Femur (tissue), 1 donor: ENCODE measurements at regions not wholly inside any gene's neighbourhood (a gene's known extent, or its start where the extent isn't known, plus 50 kb on each side); places are given as distances from the start of the nearest gene placed in this dataset.

Experiments
- DNase-seq: peaks from one replicate; pipeline ENCODE4 v3.0.0-alpha.2; 2017

- no peak for DNase-seq
These were observed 429.5 kb upstream of the ARID1B start for GRCh38 chr6:156347656-156348055.

GRCh38 chr6:156347246-156347645 lies 429.9 kb upstream of the ARID1B start:
- DNase-seq, result no peak

GRCh38 chr6:156345700-156346099 lies 431.5 kb upstream of the ARID1B start:
- no peak for DNase-seq

GRCh38 chr6:156344491-156344890 lies 432.7 kb upstream of the ARID1B start:
- no peak for DNase-seq

- no peak for DNase-seq
These were observed 439.4 kb upstream of the ARID1B start for GRCh38 chr6:156337801-156338200.

GRCh38 chr6:156336733-156337132 lies 440.4 kb upstream of the ARID1B start:
- no peak for DNase-seq

GRCh38 chr6:156336089-156336488 lies 441.1 kb upstream of the ARID1B start:
- no peak for DNase-seq

- DNase-seq, result no peak
These were observed 442.2 kb upstream of the ARID1B start for GRCh38 chr6:156334966-156335365.

- DNase-seq, result no peak
These were observed 457.5 kb upstream of the ARID1B start for GRCh38 chr6:156319707-156320106.

GRCh38 chr6:156316583-156317125 lies 460.5 kb upstream of the ARID1B start:
- DNase-seq, result no peak

GRCh38 chr6:156315146-156315545 lies 462.0 kb upstream of the ARID1B start:
- no peak for DNase-seq

GRCh38 chr6:156313037-156313436 lies 464.1 kb upstream of the ARID1B start:
- no peak for DNase-seq

GRCh38 chr6:156311291-156311690 lies 465.9 kb upstream of the ARID1B start:
- no peak for DNase-seq

- no peak for DNase-seq
These were observed 466.5 kb upstream of the ARID1B start for GRCh38 chr6:156310701-156311100.

GRCh38 chr6:156309017-156309416 lies 468.2 kb upstream of the ARID1B start:
- DNase-seq, result no peak

- DNase-seq, result no peak
These were observed 468.6 kb upstream of the ARID1B start for GRCh38 chr6:156308604-156309003.

- DNase-seq, result no peak
These were observed 470.6 kb upstream of the ARID1B start for GRCh38 chr6:156306531-156306930.

GRCh38 chr6:156283091-156283490 lies 494.1 kb upstream of the ARID1B start:
- DNase-seq, result no peak

- DNase-seq, result no peak
These were observed 495.1 kb upstream of the ARID1B start for GRCh38 chr6:156282087-156282486.

- no peak for DNase-seq
These were observed 495.9 kb upstream of the ARID1B start for GRCh38 chr6:156281266-156281665.

- no peak for DNase-seq
These were observed 497.1 kb upstream of the ARID1B start for GRCh38 chr6:156280065-156280464.

- DNase-seq, result no peak
These were observed 497.8 kb upstream of the ARID1B start for GRCh38 chr6:156279261-156279969.

- DNase-seq, result no peak
These were observed 504.0 kb upstream of the ARID1B start for GRCh38 chr6:156273065-156273711.

GRCh38 chr6:156269751-156270369 lies 507.3 kb upstream of the ARID1B start:
- DNase-seq, result no peak
